GM18519 (cell line): ENCODE measurements at regions not wholly inside any gene's neighbourhood (a gene's known extent, or its start where the extent isn't known, plus 50 kb on each side); places are given as distances from the start of the nearest gene placed in this dataset.

Experiments used
- ATAC-seq: cut with Tn5 transposase; IDR thresholded peaks from one replicate; pipeline ENCODE4 v1.9.1; 2021; ENCODE audit warnings: mild to moderate bottlenecking, moderate library complexity; ENCODE audit not compliant: unreplicated experiment, low FRiP score

DNA sequence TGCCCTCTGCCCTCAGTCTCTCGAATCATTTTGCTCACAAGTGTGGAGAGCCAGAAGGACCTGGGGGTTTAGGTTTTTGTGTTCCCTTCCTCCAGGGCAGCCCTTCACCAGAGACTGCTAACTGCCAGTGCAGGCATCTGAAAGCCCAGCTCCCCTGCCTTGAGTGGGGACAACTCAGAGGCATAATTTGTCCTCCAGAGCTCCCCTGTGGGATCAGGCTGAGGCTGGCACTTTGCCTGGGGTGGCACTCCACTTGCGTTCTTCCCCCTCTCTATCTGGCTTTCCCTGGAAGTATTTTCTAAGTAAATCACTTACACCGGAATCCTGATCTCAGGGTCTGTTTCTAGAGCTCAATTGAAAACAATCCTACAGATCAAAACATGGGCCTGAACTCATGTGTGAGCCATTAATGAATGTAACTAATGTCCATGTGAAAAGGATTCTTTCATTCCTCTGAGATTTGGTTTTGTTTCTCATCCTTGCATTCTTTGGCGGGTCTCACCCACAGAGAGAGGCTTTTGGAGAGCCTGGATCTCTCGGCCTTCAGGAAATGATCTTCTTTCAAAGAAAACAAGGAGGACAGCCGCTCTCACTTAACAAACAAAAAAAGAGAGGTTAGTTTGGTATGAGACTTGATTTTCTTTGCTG, 125.7 kb upstream of the RIPOR2 start:
- no peak for ATAC-seq

DNA sequence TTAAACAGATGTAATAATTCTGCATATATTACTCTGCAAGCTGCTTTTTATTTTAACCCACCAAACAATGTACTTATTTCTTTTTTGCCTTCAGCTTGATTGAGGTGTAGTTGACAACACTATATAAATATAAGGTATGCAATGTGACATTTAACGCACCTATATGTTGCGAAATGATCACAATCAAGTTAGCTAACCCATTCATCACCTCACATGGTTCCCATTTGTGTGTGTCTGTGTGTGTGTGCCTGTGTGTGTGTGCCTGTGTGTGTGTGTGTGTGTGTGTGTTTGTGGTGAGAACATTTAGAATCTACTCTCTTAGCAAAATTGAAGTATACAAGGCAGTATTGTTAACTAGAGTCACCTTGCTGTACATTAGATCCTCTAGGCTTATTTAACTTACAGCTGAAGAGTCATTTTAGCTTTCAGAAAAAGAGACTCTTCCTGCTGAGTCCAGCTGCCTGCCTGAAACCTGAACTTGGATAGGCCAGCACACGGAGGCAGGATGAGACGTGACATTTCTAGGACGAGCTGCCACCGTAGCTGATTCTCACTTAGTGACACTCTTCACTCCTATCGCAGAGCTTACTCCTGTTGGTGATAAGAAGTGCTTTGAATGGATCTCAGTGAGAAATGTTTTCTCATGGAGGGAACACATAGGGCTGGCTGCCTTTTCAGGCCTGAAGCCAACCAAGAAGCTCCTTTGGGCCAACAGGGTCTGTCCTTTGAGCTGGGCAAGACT, 126.5 kb upstream of the RIPOR2 start:
- ATAC-seq = no peak

DNA sequence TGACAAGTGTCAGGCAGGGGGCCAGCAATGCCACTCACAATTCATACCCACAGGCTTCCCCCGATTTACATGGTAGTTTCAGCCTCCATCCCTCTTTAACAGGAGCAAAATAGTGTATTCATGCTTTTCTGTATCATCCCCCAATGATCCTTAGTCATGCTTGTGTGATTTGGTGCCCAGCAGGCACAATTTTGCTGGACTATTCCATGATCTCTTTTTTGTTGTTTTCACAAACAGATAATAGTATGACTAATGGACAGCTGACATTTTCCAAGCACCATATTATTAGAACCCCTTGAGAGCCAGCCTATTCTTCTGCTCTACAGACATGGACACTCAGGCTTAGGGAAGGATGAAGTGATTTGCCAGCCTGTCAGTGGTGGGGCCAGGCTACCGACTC, 128.2 kb upstream of the RIPOR2 start:
- ATAC-seq = no peak

DNA sequence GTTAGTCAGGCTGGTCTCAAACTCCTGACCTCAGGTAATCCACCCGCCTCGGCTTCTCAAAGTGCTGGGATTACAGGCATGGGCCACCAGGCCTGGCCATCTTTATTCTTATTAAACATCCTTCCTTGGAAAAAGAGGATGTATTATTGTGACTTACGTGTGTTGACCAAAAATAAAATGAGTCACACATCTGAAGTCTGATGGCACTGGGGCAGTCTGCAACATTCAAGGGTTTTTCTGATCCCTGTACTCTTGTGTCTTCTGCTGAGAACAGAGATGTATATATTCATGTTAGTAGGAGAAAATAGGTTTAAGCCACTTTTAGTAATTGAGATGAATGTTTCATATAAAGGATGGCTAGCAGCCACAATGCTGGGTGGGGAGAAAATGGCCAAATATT, 129.9 kb upstream of the RIPOR2 start:
- no peak for ATAC-seq

DNA sequence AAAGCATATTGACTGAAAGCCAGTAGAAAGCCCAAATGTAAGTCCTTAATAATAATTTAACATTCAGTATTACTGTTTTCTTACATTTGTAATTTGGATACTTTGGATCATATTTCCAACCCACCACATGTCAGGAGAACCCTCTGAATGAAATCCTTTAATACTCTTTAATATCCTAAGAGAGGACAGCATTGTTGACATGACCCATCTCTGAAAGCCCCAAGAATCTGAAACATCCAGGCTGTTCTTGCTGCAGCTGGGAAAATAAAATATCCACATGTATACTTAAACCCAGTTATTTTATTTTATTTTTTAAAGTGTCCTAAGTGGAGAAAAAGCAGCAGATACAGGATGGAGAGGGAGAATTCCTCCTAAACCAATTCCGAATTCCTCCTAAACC, 130.8 kb upstream of the RIPOR2 start:
- no peak for ATAC-seq

DNA sequence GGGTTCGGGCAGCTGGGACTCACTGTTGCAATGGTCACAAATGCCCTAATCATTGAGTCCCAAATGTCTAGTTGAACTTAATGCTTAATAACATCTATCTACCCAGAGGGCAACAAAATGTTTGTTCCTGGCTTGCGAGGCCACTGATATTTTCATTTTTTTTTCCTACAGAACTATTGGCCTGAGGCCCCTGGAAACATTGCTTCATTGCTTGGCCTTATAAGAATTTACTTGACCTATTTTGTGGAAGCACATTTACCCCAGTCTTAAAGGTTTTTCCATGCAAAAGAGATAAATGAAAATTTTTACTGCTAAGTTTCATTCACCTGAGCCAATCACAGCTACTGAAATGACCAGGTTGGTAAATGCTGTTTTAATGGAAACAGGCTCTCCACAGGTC, 133.1 kb upstream of the RIPOR2 start:
- no peak for ATAC-seq

DNA sequence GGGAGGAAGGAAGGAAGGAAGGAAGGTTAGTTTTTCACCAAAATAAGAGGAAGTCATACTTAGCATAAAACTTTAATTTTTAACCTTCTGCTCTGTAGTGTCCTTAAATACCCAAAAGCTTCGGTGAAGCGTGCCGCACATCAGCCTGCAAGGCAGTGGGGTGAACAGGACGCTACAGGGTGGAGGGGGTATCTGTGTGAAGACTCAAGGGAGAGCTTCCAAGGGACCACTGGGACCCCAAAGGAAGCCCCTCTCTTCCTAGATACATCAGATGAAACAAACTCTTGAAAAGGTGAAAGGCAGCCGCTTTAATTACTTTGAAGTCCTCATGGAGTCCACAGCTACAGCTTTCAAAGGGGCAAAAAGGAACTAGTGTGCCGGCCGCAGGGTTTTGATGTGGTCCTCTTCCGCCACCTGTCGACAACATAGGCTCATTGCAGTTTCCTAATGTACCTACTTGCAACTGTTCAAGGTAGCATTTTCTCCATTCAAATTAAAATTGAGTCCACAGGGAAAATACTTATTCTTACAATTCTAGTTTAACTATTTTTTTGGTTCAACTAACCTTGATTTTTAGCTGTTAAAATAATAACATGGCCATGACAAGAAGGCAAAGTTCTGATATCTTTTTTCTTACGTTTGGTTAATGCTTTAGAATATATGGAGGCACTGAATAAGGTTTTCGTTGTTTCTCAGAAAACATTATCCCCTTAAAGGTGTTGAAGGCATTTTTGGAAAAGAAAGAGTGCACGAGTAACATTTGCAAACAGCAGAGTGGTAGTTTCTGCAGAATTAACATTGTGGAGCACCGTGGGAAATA, 135.0 kb upstream of the RIPOR2 start:
- ATAC-seq = no peak

DNA sequence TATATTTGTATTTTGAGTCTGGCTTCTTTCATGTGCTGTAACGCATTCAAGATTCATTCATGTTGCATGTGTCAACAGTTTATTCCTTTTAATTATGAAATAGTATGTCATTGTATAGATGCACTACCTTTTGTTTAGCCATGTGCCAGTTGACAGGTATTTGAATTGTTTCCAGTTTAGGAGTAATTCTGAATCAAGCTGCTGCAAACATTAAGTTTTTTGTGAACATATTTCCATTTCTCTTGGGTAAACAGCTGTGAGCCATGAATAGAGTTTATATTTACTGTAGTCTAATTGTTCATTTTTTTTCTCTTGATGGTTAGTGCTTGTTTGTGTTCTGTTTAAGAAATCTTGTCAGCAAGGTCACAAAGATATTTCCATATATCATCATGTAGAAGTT, 142.4 kb upstream of the RIPOR2 start:
- ATAC-seq = no peak

DNA sequence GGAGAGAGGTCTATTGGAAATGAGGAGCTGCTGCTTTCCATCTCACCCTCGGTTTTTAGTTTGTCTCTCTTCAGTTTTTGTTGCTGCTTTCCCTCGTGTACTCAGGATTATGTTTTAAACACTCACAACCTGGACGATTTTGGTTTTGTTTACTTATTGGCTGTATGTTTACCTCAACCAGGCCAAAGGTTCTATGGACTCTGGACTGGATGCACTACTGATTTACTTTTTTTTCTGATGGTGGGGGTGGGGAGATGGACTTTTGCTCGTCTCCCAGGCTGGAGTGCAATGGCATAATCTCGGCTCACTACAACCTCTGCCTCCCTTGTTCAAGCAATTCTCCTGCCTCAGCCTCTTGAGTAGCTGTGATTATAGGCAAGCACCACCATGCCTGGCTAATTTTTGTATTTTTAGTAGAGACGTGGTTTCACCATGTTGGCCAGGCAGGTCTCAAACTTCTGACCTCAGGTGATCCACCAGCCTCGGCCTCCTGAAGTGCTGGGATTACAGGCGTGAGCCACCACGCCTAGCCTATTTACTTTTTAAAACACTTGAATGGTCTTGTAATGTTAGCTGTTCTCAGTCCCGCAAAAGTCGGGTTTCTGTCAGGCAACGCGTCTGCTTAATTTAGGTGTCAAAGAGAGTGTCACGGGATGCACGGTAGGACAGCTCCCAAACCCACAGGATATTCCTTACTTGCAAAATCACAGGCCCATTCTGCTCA, 148.2 kb upstream of the RIPOR2 start:
- no peak for ATAC-seq

DNA sequence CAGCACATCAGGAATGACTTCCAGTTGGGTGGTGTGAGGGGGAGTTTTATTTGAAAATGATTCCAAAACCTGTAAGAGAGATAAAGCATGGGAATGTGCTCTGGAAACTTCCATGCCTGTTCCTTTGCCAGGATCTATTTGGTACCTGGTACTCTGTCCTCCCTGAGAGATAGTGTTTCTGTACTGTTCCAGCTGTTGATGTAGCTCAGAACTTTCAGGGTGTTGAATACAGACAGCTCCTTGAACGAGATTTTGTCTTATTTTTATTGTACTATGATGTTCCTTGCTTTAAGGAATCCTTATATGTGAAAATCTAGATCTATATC, 148.7 kb upstream of the RIPOR2 start:
- ATAC-seq = no peak

DNA sequence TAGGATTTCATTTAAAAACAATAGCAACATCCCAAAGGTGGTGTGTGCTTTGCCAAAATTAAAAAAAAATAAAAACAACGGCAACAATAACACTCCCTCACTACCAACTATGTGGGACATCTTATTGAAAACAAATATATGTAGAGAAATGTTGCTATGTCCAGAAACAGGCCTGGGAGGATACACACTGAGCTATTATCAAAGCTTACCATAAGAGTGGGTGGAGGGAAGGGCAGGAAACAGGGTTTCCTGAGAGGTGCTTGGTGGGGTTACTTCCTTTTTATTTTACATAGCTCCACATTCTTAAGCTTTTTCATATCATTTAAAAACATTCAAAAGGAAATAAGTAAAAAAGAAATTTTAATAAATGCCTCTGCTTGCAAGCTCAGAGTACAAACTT, 150.0 kb upstream of the RIPOR2 start:
- no peak for ATAC-seq

DNA sequence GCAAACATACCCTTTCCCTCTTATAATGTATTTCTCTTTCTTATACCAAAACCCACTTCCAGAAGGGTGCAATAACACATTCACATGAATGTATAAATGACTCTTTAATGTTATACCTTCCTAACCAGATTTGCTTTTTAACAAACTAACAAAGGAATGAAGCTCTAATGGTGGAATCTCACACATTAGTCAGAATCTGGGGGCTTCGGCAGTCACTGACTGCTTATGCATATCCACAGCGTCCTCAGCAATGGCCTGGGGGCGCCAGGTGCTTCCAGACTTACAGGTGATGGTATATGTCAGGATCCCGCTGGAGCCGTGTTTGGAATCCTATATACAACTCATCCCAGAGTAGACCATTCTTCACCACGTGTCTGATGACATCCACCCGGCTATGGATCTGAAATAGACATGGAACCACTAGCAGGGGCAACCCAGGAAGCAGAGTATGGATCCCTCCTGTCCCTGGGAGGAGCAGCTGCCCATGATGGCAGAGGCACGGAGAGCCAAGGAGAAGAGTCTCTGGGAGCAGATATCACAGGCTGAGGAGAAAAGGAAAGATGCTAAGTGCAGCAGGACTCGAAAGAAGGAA, 150.8 kb upstream of the RIPOR2 start:
- ATAC-seq = no peak

DNA sequence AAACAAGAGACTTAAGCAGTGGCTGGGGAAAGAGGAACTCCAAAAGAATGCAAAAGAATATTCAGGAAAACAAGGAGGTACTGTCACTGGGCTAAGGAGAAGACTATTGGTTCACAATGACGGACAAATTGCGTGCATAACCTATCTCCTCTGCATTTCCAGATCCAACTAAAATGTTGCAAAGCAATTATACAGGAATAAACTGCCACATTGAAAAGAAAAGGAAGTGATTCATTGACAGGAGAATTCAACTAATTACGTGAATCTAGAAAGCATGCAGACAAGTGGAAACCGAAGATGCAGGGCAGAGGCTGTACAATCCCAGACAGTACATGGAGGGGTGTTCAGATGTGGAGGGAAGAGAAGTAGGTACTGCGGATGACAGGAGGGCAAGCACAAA, 152.8 kb upstream of the RIPOR2 start:
- ATAC-seq = no peak

DNA sequence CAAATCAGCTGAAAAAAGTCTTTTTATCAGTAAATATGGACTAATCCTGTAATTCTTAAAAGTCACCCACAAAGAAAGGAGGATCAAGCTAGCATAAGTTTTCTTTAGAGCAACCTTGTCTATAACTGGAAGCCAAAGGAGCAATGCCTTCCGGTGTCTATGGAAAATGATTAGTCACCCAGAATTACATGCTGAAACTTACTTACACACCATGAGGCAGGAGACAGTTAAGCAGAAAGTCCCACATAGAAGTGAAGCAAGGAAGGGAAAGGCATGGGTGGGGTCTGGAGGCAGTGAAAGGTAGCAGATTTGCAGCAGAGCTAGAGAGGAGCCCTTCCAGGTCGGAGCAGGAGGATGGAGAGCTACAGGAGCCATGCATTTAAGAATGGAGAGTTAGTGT, 153.7 kb upstream of the RIPOR2 start:
- ATAC-seq = no peak

DNA sequence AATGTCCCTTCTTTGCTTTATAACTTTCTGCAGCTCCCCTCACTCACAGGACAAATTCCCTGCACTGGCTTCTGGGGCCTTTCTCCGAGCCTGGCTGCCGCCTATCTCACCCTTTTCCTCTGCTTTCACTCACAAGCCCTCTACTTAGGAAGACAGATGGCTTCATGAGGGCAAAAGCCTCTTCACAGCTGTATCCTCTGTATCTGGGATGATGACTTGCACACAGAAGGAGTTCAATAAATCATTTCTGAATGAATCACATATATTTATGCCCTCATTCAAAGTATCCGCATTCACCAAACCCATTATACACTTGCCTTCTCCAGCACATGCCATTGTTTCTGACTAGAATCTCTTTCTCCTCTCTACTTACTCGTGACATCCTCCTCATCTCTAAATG, 159.0 kb upstream of the RIPOR2 start:
- ATAC-seq = no peak

DNA sequence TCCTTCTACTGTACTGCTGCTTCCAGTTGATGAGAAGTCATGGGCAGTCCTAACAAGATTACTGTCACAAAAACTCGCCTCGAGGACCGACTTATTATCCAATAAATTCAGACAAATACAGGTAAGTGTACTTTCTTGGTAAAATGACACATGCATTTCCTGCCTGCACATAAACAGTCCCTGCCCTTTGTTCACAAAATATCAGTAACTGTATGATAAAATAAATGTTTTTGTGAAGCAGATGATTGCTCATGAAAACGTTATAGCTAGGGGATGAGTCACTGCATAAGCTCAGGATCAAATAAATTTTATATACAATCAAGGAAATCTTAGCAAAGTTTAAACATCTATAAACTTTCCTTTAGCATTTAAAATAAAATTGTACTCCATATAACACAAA, 164.5 kb upstream of the RIPOR2 start:
- ATAC-seq = no peak

DNA sequence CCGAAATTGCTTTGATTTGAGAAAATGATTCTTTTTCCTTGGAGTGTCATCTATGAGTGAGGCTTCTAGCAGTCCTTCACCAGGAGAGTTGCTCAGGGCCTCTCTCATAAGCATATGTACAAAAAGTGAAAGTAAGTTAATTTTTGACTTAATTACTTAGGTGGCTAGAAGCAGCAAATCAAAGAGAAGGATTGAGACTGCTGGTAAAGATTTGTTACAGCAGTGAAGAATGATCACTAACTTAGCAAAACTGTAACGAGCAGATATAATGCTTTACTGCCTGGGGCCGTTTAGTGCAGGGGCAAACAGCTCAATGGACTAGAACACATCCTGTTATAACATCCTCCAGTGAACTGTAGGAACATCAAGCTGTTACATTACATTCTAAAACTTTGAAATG, 167.8 kb upstream of the RIPOR2 start:
- no peak for ATAC-seq

DNA sequence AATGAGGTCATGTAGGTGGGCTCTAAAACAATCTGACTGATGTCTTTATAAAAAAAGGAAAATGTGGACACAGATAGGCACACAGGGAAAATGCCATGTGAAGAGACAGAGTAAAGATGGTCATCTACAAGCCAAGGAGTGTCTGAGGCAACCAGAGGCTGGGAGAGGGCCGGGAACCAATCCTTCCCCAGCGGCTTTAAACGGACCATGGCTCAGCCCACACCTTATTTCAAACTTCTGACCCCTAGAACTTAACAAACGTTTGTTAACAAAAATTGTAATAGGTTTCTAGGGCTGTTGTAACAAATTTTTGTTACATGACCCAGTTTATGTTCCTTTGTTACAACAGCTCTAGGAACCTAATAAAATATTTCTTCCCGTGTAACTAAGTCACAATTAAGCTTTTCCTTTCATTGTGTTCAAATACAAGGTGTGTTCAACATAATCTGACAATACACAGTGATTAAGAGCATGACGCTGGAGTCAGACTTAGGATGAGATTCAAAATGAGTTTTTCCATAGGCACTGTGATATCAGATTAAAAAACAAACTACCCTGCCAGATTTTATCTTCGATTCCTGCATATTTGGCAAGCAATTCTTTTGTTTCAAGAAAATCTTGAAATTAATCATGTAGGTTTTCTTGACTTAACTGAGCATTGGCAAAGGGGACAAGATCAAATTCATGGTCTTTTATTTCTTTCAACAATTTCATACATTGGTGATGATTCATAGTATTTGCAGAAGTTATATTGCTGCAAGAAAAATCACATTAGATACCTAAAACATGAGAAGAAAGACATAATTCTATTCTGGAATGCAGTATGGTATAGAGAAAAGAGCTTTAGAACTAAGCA, 169.5 kb upstream of the RIPOR2 start:
- ATAC-seq = no peak

DNA sequence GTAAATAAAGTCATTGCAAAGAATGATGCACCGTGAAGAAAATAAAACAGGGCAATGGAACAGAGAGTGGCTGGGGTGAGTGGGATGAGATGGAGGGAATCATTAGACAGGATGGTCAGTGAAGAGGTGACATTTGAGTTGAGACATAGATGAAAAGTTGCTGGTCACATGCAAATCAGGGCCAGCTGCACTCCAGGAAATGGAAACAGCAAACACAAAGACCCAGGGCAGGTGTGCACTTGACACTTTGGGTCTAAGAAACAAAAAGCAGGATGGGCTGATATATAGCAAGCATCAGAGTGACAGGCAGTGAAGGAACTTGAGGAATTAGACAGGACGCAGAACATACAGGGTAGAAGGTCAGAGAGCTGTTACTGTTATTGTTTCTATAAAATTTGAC, 171.5 kb upstream of the RIPOR2 start:
- ATAC-seq = no peak

DNA sequence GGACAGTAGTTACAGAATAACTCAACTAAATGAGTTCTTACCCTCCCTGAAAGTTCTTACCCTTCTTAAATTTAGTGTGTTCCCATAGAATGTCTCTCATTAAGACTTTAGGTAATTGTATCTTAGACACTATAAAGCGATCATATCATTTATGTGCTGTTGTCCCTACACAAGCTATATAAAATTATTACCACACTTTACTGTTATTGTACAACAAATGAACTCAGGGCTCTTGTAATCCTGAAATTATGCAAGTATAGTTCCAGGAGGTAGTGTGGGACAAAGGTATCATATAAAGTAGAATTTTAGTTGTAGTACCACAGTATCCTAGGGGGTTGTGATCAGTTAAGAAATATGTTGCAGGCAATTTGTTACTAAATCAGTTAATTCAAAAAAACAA, 167.4 kb upstream of the CARMIL1 start:
- no peak for ATAC-seq
